ENCODE measurements at regions not wholly inside any gene's neighbourhood (a gene's known extent, or its start where the extent isn't known, plus 50 kb on each side); places are given as distances from the start of the nearest gene placed in this dataset.
A peak's percentile ranks its signal among the peaks of the same experiment; 100 is the strongest.
"Not testable (repeated sequence)": the region's sequence is repeated elsewhere in the genome, so short reads cannot be mapped to it uniquely, and the experiment has no call there.

DNA sequence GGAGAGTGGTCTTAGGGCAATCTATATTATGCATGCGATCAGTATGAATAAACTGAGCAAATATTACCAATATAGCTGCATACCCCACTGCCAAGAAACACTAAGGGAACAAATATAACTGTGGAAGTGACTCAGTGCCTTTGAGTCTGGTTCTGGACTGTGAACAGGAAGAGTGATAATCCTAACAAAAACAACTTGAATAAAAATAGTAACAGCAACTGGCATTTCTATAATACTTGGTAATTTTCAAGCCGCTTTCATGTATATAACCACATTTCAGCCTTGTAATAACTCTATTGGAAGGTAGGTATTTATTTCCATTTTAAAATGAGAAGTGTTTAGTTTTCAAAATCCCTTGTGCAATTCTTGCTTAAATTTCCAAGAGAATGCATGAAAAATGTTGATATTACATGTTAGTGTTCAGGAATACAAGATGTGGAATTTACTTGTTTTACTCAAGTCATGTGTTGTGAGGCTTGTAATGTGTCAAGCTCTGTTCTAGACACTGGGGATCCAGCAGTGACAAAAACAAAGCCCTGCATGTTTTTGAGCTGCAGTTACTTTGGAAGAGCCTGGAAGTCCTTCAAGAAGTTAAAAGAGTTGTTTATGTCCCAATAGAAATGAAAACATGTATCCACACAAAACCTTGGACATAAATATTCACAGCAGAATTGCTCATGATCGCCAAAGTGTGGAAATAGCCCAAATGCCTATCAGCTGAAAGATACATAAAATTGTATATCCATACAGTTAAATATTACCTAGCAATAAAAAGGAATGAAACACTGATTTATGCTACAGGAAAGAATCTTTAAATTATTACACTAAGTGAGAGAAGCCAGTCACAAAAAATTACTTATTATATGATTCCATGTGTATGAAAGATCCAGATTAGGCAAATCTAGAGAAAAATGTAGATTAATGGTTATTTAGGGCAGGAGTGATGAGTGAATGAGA lies 338.1 kb upstream of the TMEM132C start:
- peak; percentile 47 to 49 for DNase-seq (ENCODE audit: low read depth in 2 of 2)

DNA sequence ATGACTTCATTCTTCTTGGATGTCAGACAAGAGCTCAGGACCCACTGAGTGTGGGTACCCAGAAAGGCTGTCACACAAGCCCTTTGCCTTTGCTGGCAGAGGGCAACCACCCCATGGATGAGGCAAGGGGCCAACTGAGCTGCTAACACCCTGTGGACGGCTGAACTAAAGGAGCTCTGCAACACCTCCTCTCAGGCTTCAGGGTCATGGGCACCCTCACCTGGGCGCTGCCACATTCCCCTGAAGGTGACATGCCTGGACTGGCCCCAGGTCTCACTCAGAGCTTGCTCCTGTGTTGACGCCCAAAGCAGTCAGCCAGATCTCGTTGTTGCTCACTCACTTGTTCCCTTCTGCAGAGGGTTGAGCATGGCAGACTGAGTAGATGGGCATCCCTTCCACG lies 336.8 kb upstream of the TMEM132C start:
- DNase-seq (ENCODE audit: low read depth in 2 of 2), result no peak

DNA sequence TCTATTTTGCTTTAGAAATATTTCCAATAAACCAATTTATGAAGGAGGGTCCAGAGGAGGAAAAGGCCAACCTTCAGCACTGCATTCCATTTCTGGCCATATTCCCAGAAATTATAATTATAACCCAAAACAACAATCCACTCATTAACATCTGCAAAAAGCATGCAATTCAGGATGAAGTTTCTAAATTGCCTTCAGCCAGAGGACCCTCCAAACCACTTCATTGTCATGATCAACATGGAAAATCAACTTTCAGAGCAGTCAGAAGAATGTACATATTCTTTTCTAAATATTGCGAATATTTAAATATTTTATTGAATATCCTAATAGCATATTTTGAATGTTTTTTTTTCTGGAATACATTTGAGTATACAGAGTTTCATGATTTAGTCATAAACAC lies 332.6 kb upstream of the TMEM132C start:
- no peak for DNase-seq (ENCODE audit: low read depth in 2 of 2)

DNA sequence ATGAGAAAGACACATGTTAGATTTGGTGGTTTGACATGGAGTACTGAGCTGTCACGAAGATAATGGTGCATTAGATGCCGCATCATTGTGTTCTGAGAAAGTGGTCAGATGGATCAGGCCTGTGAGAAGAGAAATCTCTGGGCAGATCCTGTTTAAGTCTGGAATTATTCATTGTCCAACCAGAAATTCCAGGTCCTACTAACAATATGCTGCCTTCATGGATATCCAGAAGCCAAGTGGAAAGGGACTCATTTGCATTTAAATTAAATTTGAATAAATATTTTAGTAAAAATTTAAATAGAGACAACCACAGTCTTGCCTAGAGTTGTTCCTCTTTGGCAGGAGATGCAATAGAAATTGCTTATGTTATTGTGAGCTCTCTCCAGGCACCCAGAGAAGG lies 330.5 kb upstream of the TMEM132C start:
- DNase-seq (ENCODE audit: low read depth in 2 of 2), result no peak

DNA sequence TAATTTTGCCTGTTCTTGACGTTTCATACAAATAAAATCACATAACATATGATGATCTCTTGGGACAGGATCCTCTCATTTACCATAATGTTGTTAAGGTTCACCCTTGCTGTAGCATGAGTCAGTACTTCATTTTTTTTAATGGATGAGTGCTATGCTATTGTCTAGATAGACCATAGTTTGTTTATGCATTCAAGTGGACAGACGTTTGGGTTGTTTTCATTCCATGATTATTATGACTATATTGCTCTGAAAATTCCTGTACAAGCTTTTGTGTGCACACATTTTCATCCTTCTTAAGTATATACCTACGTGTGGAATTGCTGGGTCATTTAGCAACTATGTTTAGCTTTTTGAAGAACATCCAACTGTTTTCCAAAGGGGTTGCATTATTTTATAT lies 325.6 kb upstream of the TMEM132C start:
- no peak for DNase-seq (ENCODE audit: low read depth in 2 of 2)

DNA sequence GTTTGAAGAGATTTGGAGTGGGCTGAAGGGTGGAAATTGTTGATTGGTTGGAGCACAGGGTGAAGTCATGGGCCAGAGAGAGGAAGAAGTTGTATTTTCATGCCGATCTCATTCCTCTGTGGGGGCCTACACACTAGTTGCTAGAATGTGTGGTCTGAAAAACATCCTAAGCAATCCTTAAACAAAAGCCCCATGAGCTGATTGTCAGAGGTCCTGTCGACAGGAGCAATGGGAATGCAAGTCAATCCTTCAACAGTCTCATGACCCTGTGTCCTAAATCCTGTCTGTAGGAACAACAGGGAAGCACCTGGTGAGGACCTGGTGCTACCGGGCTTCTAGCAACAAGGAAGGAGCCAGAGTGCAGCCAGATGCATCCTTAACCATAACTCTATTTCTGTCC lies 324.0 kb upstream of the TMEM132C start:
- DNase-seq (ENCODE audit: low read depth in 2 of 2), result no peak

DNA sequence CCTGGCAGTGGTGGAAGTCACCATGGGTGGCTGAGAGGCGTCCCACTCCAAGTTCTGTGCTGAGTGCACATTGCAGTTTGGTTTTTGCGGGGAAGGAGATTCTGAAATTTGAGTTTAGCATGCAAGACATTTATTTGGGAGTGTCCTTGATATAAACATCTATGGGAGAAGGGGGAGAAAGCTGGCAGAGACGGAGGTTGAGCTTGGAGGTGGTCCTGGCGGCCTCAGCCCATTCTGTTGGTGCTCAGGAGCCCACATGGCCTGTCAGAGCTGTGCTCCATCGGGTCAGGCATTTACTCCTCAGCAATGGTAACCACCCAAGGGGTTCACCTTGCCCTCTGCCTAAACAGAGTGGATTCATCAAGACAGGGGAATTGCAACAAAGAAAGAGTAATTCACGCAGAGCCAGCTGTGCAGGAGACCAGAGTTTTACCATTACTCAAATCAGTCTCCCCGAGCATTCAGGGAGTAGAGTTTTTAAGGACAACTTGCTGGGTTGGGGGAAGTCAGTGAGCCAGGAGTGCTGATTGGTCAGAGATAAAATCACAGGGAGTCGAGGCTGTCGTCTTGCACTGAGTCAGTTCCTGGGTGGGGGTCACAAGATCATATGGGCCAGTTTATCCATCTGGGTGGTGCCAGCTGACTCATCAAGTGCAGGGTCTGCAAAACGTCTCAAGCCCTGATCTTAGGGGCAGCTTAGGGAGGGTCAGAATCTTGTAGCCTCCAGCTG lies 323.3 kb upstream of the TMEM132C start:
- no peak for DNase-seq (ENCODE audit: low read depth in 2 of 2)

DNA sequence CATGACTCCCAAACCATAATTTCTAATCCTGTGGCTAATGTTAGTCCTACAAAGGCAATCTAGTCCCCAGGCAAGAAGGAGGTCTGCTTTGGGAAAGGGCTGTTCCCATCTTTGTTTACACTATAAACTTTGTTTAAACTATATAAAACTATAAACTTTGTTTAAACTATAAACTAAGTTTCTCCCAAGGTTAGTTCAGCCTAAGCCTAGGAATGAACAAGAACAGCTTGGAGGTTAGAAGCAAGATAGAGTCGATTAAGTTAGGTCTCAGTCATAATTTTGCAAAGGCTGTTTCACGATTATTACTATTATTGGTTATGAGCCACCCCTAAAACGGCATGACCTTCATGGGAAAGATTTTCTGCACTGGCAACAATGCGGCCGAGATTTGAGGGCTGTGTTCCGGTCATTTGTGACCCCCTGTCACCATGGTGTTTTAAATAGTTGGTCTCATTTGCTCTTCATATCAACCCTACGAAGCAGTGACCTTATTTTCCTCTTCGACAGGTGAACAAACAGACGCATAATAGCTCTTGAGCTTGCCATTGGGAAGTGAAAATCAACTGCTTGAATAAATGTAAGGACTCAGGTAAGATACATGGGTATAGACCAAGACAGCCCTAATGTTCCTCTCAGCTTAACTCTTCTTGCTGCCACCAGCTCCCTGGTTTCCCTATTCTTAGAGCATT lies 322.6 kb upstream of the TMEM132C start:
- DNase-seq (ENCODE audit: low read depth in 2 of 2), result no peak

DNA sequence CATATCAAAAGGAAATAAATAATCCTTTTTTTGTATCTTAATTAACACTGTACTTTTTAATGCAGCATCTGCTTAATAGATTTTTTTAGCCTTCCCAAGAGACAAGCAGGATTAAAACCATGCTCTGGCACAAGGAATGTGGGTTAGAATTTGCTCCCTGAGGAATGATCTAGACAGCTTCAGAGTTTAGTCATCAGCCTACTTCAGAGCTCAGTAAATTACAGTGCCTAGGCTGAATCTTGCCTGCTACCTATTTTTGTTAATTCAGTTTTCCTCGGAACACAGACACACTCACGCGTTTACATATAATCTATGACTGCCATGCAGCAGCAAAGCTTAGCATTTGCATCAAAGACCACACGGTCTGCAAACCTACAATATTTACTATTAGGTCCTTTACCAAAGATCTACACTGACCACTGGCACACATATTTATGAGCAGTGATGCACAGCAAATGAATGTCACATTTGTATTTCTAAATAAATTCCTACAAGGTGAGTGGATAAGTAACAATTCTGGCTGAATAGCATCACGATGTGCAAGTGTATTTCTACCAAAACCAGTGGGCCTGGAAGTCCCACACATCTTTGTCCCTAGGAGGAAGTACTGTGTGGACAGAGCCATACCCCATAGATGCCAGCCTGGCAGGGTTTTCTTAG lies 309.8 kb upstream of the TMEM132C start:
- peak; percentile 53 to 63 for DNase-seq (ENCODE audit: low read depth in 2 of 2)

DNA sequence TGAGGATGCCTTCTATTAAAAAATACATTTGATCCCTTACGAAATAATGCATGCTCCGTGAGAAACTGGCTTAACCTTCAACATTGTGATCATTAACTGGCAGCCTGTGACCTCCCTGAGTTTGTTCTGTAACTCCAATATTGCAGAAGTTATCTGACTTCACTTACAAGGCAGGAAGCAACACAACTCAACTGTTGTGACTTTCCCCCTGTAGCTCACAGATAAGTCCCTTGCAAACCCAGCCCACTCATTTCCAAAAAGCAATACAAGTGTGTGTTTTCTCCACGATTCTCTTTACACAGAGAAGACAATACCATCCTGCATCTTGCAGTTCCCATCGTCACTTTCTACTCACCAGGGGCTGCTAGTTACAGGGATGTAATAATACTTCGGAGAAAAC lies 304.7 kb upstream of the TMEM132C start:
- DNase-seq (ENCODE audit: low read depth in 2 of 2), result no peak

DNA sequence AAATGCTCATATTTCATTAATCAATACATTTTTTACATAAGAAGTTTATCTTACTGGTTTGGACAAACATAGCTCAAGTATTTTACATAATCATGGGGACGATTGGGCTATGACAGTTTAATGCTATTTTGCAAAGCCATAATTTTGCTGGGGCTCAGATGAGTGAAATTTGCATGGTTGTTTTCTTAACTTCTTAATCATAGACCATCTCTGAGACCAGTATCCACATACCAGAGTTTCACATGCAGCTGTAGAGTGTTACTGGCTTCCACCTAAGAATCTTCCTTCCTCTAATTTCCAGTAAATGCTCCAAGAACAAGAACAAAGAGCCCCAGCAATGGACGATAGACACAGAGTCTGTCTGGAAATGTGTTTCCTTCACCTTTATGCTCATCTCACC lies 303.0 kb upstream of the TMEM132C start:
- no peak for DNase-seq (ENCODE audit: low read depth in 2 of 2)

DNA sequence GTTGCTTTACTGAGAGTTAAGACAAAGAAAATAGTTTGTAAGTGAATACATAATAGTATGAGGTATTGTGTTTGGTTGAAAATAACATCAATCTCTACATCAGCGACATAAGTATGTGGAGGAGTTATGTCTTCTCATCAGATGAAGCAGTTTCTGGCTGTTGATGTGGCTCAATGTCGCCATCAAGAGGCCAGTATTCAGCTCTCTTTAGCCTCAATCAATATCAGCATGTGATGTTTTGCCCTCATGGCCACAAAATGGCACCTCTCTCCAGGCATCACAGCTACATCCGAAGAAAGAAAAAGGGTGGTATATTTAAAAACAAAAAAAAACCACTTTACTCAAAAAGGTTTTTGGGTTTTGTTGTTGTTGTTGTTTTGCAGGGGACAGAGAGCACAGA lies 302.3 kb upstream of the TMEM132C start:
- peak in 1 of 2 experiments; percentile 23 for DNase-seq (ENCODE audit: low read depth in 2 of 2)

DNA sequence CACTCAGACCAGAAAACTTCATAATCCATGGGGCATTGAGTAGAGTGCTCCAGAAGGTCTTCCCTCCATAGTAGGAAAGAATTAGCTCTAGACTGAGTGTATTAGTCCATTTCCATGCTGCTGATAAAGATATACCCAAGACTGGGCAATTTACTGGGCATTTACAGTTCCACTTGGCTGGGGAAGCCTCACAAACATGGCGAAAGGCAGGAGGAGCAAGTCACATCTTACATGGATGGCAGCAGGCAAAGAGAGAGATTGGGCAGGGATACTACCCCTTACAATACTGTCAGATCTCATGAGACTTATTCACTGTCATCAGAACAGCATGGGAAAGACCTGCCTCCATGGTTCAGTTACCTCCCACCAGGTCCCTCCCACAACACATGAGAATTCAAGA lies 300.6 kb upstream of the TMEM132C start:
- DNase-seq (ENCODE audit: low read depth in 2 of 2), result no peak

DNA sequence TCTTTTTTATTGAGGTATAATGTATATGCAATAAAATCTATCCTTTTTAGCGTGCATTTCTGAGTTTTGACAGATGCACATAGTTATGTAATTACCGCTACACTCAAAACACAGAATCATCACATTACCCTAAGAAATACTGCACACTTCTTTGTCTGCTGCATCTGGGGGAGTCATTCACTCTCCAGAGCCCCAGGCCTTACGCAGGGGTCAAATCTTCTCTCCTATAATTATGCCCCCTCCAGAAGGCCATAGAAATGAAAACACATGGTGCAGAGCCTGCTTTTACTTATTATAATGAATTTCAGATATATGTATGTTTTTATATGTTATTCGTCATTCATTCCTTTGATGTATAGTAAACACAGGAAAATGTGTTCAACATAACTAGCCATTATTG lies 296.5 kb upstream of the TMEM132C start:
- peak; percentile 28 to 30 for DNase-seq (ENCODE audit: low read depth in 2 of 2)

DNA sequence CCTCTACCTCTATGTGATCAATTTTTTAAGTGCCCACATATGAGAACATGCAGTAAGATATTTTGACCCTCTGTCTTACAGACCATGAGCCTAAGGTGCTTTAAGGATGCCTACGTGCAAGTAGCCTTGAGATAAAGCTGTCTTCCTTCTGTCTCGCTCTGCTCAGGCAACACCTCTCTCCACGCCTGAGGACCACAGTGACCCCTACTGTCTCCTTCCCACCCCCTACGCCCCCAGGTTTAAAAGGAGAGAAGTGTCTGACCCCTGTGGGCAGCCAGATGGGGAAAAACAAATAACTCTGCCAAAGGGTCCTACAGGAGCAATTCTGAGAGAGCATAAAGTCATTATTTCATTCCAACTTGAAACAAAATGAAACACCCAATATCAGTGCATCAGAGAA lies 286.4 kb upstream of the TMEM132C start:
- no peak for DNase-seq (ENCODE audit: low read depth in 2 of 2)

DNA sequence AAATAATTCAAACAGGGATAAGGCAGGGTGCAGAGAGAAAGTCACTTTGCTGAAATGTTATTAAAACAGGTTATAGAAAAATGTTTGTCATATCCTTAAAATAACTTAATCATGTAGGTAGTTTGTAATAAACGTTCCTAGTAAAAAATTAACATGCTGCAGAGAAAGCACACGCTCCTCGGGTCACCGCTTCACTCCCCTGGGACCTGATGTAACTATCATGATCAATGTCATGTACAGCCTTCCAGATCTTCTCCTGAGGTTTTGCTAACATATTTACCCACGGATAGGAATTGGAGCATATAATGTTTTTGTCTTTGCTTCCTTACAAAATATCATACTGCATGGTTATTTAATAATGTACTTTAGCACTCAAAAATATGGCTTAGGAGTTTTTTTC lies 285.1 kb upstream of the TMEM132C start:
- no peak for DNase-seq (ENCODE audit: low read depth in 2 of 2)

DNA sequence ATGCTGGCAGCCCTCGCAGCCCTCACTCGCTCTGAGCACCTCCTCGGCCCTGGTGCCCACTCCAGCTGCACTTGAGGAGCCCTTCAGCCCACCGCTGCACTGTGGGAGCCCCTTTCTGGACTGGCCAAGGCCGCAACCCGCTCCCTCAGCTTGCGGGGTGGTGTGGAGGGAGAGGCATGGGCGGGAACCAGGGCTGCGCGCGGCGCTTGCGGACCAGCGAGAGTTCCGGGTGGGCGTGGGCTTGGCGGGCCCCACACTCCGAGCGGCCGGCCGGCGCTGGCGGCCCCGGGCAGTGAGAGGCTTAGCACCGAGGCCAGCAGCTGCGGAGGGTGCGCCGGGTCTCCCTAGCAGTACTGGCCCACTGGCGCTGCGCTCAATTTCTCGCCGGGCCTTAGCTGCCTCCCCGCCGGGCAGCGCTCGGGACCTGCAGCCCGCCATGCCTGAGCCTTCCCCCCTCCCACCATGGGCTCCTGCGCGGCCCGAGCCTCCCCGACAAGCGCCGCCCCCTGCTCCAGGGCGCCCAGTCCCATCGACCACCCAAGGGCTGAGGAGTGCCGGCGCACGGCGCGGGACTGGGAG lies 283.7 kb upstream of the TMEM132C start:
- DNase-seq (ENCODE audit: low read depth in 2 of 2), result not testable (repeated sequence)

DNA sequence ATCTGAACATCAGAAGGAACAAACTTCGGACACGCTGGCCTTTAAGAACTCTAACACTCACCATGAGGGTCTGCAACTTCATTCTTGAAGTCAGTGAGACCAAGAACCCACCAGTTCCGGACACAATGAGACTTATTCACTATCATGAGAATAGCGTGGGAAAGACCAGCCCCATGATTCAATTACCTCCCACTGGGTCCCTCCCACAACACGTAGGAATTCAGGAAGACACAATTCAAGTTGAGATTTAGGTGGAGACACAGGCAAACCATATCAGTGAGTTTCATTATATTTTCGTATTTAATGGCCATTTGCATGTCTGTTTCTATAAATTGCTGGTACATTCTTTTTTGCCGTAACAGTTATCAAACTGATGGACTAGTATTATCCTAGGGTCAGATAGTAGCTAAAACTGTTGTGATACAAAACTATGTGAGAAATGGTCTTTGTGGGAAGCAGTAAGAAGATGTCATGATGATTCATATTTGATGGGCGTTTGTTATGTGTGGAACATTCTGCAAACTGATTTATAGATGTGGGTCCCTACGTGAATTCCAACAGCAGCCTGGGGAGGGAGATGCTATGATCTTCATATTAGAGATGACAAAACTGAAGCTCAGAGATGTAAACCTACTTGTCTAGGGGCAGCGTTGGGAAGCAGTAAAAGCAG lies 282.4 kb upstream of the TMEM132C start:
- DNase-seq (ENCODE audit: low read depth in 2 of 2), result peak; percentile 37 to 41

DNA sequence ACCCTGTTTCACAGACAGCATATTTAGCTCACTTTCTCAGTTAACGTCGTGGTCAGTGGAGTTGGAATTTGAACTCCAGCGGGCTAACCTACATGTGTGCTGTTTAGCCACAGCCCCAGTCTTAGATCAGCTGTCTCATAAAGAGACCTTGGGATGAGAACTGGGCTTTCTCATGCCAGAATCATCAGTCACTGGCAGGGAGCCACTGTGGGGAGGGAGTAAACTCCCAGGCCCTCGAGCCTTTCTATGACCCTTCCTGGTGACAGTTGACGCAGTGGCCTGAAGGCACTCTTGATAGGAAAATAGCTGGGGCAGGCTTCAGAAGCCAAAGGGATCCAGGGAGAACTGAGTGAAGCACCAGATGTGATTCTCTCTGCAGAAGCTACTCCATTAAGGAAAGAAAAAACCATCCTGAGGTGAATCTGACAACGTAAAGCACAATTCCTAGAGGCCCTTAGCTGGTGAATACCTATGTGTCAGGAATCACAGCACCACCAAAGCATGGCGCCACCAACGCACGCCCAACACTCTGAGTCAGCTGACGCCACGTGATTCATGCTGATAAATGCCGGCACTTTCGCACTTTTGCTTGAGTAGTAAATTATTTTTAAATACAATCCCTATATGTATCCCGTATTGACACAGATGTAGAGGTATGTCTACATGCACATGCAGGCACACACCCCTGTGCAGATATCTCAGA lies 279.6 kb upstream of the TMEM132C start:
- peak in 1 of 2 experiments; percentile 32 for DNase-seq (ENCODE audit: low read depth in 2 of 2)

DNA sequence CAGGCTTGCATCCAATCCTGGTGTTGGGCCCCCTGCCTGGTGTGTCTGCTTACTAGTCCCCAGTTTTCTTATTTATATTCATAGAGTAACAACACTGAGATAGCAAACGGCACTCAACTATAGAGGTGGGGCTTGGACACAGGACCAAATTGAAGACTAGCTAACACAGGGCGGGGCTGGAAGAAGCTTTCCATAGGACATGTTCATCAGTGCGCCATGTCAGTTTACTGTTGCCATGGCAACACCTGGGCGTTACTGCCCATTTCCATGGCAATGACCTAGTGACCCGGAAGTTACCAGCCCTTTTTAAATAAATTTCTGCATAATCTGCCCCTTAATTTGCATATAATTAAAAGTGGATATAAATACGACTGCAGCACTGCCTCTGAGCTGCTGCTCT lies 275.5 kb upstream of the TMEM132C start:
- no peak for DNase-seq (ENCODE audit: low read depth in 2 of 2)
